ENCODE measurements at regions not wholly inside any gene's neighbourhood (a gene's known extent, or its start where the extent isn't known, plus 50 kb on each side); places are given as distances from the start of the nearest gene placed in this dataset.

DNA sequence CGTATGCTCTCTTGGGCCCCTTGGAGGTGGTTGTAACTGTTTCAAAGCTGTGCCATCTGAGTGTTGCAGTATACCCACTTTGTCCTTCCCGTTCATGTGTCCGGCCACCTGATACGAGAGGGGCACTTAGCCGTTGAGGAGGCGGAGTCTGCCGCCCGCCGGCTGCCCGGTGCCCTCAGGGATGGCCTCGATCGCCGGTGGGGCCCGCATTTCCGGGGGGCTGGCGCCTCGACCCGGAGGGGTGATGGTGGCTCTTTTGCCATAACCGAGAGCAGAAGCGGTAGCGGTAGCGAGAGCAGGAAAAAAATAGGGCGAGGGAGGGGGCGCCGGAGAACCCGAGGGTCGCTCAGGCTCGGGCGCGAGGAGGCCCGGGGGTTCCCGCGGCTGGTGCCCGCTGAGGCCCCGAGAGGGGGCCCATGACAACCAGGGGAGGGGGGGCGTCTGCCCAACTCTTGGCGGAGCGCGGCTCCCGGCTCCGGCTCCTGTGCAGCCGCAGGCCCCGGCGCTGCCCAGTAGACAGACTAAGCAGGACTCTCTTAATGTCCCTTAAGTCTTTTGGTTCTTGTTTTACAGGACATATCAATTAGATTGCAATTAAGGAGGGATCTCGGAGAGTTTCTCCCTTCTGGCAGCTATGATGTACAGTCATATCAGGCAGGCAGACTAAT is 342.7 kb upstream of the SGCG start:
- H3K9me2 ChIP-seq (ENCODE audit: low read depth, low read length), result no peaks in the 10 kb centered on the region
- no peak overlapping the region for H3K4me3 ChIP-seq (ENCODE audit: low read depth, low read length, poor library complexity, severe bottlenecking)
- H3K36me3 ChIP-seq (ENCODE audit: insufficient read depth, low read length), result no peaks in the 10 kb centered on the region
- H3K4me2 ChIP-seq (ENCODE audit: low read length), result no peak overlapping the region
- TF ChIP-seq EZH2 (IDR thresholded peaks at IDR 0.05; ENCODE audit: borderline replicate concordance, low read length), result no peak
- TF ChIP-seq, protein P1, sequence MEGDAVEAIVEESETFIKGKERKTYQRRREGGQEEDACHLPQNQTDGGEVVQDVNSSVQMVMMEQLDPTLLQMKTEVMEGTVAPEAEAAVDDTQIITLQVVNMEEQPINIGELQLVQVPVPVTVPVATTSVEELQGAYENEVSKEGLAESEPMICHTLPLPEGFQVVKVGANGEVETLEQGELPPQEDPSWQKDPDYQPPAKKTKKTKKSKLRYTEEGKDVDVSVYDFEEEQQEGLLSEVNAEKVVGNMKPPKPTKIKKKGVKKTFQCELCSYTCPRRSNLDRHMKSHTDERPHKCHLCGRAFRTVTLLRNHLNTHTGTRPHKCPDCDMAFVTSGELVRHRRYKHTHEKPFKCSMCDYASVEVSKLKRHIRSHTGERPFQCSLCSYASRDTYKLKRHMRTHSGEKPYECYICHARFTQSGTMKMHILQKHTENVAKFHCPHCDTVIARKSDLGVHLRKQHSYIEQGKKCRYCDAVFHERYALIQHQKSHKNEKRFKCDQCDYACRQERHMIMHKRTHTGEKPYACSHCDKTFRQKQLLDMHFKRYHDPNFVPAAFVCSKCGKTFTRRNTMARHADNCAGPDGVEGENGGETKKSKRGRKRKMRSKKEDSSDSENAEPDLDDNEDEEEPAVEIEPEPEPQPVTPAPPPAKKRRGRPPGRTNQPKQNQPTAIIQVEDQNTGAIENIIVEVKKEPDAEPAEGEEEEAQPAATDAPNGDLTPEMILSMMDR (IDR thresholded peaks at IDR 0.05; ENCODE audit: low read length), result no peak
- no peaks in the 10 kb centered on the region for H4K20me1 ChIP-seq (ENCODE audit: insufficient read depth, low read length)
- H3K27ac ChIP-seq (ENCODE audit: low read depth, low read length, poor library complexity, severe bottlenecking), result no peak overlapping the region
- no peaks in the 10 kb centered on the region for H3K27me3 ChIP-seq (ENCODE audit: insufficient read depth, low read length)
- H3K9me3 ChIP-seq (ENCODE audit: low read length), result no peaks in the 10 kb centered on the region
- H3F3A ChIP-seq (ENCODE audit: insufficient read depth, low read length), result no peaks in the 10 kb centered on the region
- no peaks in the 10 kb centered on the region for H3K4me1 ChIP-seq (ENCODE audit: insufficient read depth, low read length, severe bottlenecking)
- no peak overlapping the region for H2AFZ ChIP-seq (ENCODE audit: low read length)
- no peaks in the 10 kb centered on the region for H3K79me2 ChIP-seq (ENCODE audit: insufficient read depth, low read length)
- no peak overlapping the region for H3K9ac ChIP-seq (ENCODE audit: low read length)

DNA sequence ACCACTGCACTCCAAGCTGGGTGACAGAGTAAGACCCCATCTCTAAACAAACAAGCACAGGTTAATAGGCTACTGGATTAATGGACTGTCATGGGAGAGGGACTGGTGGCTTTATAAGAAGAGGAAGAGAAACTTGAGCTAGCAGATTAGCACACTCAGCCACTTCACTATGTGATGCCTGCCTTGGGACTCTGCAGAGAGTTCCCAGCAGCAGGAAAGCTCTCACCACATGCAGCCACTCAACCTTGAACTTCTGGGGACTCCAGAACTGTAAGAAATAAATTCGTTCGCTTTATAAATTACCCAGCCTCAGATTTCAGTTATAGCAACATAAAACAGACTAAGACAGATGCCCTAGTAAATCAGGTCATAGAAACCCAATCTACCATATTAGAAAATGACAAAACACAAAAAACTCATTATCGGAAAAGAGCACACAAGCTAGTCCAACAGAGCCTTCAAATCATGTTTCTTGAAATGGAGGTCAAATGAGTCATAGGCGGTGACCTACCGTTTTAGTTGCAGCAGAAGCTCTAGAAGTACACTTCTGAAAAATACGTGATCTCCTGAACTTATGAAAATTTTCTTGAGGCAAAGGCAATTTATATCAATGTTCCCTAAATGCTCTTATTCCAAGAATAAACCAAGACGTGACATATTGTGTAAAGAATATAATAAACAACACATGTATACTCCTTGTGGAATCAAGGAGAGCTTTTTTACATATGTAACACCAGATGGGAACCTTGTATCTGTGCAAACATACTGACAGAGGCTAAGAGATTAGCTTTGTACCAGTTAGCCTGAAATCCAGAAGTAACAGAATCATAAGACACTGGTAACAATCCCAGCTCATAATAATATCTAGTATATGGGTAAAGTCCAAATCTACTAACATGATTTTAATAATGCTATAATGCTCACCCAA is 340.9 kb upstream of the SGCG start:
- H3K36me3 ChIP-seq (ENCODE audit: insufficient read depth, low read length), result no peaks in the 10 kb centered on the region
- no peak overlapping the region for H2AFZ ChIP-seq (ENCODE audit: low read length)
- no peaks in the 10 kb centered on the region for H4K20me1 ChIP-seq (ENCODE audit: insufficient read depth, low read length)
- H3K4me2 ChIP-seq (ENCODE audit: low read length), result no peak overlapping the region
- H3K79me2 ChIP-seq (ENCODE audit: insufficient read depth, low read length), result no peaks in the 10 kb centered on the region
- H3K27me3 ChIP-seq (ENCODE audit: insufficient read depth, low read length), result no peaks in the 10 kb centered on the region
- no peaks in the 10 kb centered on the region for H3K4me1 ChIP-seq (ENCODE audit: insufficient read depth, low read length, severe bottlenecking)
- no peak overlapping the region for H3K9ac ChIP-seq (ENCODE audit: low read length)
- no peaks in the 10 kb centered on the region for H3K9me2 ChIP-seq (ENCODE audit: low read depth, low read length)
- H3F3A ChIP-seq (ENCODE audit: insufficient read depth, low read length), result no peaks in the 10 kb centered on the region
- no peak overlapping the region for H3K4me3 ChIP-seq (ENCODE audit: low read depth, low read length, poor library complexity, severe bottlenecking)
- no peak overlapping the region for H3K27ac ChIP-seq (ENCODE audit: low read depth, low read length, poor library complexity, severe bottlenecking)
- TF ChIP-seq, protein P1 (IDR thresholded peaks at IDR 0.05; ENCODE audit: low read length), result no peak
- no peak for TF ChIP-seq EZH2 (IDR thresholded peaks at IDR 0.05; ENCODE audit: borderline replicate concordance, low read length)
- no peaks in the 10 kb centered on the region for H3K9me3 ChIP-seq (ENCODE audit: low read length)

DNA sequence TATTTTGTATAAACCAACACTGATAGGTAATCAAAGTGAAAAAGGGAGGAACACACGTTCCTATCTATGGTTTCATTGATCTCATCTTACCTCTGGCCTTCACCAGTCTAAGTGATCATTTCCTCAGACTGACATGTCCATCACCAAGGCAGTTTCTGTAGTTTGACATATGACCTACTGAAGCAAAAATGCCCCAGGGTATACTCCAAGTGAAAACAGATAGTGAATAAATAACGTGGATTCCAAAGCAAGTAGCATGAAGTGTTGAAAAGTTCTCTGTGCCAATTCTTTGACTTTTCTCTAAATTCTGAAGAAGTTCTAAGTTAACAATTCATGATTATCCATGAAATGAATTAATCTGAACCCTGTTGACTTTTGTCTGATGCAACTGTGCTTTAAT is 334.2 kb upstream of the SGCG start:
- Histone ChIP-seq H3K4me2 (ENCODE audit: low read length) (no peak overlapping the region), H3K9me3 (ENCODE audit: low read length) (no peaks in the 10 kb centered on the region), H2AFZ (ENCODE audit: low read length) (no peak overlapping the region), H3K27me3 (ENCODE audit: insufficient read depth, low read length) (no peaks in the 10 kb centered on the region), H4K20me1 (ENCODE audit: insufficient read depth, low read length) (no peaks in the 10 kb centered on the region), H3K79me2 (ENCODE audit: insufficient read depth, low read length) (no peaks in the 10 kb centered on the region), H3K9me2 (ENCODE audit: low read depth, low read length) (no peaks in the 10 kb centered on the region), H3K36me3 (ENCODE audit: insufficient read depth, low read length) (no peaks in the 10 kb centered on the region), H3K4me1 (ENCODE audit: insufficient read depth, low read length, severe bottlenecking) (no peaks in the 10 kb centered on the region), H3F3A (ENCODE audit: insufficient read depth, low read length) (no peaks in the 10 kb centered on the region), H3K27ac (ENCODE audit: low read depth, low read length, poor library complexity, severe bottlenecking) (no peak overlapping the region), H3K4me3 (ENCODE audit: low read depth, low read length, poor library complexity, severe bottlenecking) (no peak overlapping the region), H3K9ac (ENCODE audit: low read length) (no peak overlapping the region)
- TF ChIP-seq, protein P1 (IDR thresholded peaks at IDR 0.05; ENCODE audit: low read length), result no peak
- TF ChIP-seq EZH2 (IDR thresholded peaks at IDR 0.05; ENCODE audit: borderline replicate concordance, low read length), result no peak
